ENCODE measurements at regions not wholly inside any gene's neighbourhood (a gene's known extent, or its start where the extent isn't known, plus 50 kb on each side); places are given as distances from the start of the nearest gene placed in this dataset.

GRCh38 chr5:53167836-53168235 lies 58.3 kb upstream of the MOCS2 start:
- TF ChIP-seq EZH2 (IDR thresholded peaks at IDR 0.05; ENCODE audit: insufficient read depth, poor library complexity, severe bottlenecking) (no peak), EZH2phosphoT487 (IDR thresholded peaks at IDR 0.05; ENCODE audit: insufficient read depth, low read depth) (no peak)

Data from GM23248 (cell line).